Panc1 (cell line): ENCODE measurements at regions not wholly inside any gene's neighbourhood (a gene's known extent, or its start where the extent isn't known, plus 50 kb on each side); places are given as distances from the start of the nearest gene placed in this dataset.

Experiments
- ATAC-seq: fragments of 200-7000 bp; cut with Tn5 transposase; 2 replicates; pipeline ENCODE4 v1.9.1; 2020; ENCODE audit warnings: mild to moderate bottlenecking, moderate library complexity
- BruUV-seq: library from RNA; stranded (reverse); fragments of 400-500 nt; replicated peaks from 2 replicates; lab custom pipeline; 2021; lab: Mats Ljungman, UMichigan
- CTCF ChIA-PET: fragments of 300-600 bp; sonication (Branson Sonifier 250); formaldehyde crosslinking; loops from one replicate; lab custom pipeline; 2022; ENCODE audit warnings: antibody characterized with exemption; lab: Charles Lee
- POLR2A ChIA-PET: fragments of 300-600 bp; sonication (Branson Sonifier 250); formaldehyde crosslinking; loops from one replicate; lab custom pipeline; 2022; ENCODE audit warnings: antibody characterized with exemption; lab: Charles Lee
- DNase-seq: peaks from one replicate; pipeline ENCODE4 v3.0.0-alpha.2; 2010; ENCODE audit warnings: low read depth, low spot score
- H3K27ac ChIP-seq: 2 replicates; pipeline ENCODE4 v1.5.1; 2011; ENCODE audit warnings: mild to moderate bottlenecking, low read length, inconsistent platforms
- H3K27me3 ChIP-seq: fragments of 200-500 bp; sonication (Bioruptor generic); 2 replicates; pipeline ENCODE4 v1.6.0; 2014; ENCODE audit warnings: low read length, inconsistent platforms; ENCODE audit not compliant: control insufficient read depth, insufficient read depth
- H3K36me3 ChIP-seq: fragments of 200-500 bp; sonication (Bioruptor generic); 2 replicates; pipeline ENCODE4 v1.5.1; 2014; ENCODE audit warnings: inconsistent platforms, mild to moderate bottlenecking, low read length, moderate library complexity; ENCODE audit not compliant: control insufficient read depth, insufficient read depth
- H3K4me1 ChIP-seq: 2 replicates; pipeline ENCODE4 v1.5.1; 2011; ENCODE audit warnings: inconsistent platforms, mild to moderate bottlenecking, low read length, moderate library complexity; ENCODE audit not compliant: control insufficient read depth, insufficient read depth
- H3K4me3 ChIP-seq, 2 experiments: 2 replicates each; pipeline ENCODE4 v1.5.1; 2011 to 2012; ENCODE audit warnings: low read depth in 2 of 2, low read length in 2 of 2, mild to moderate bottlenecking in 2 of 2, inconsistent platforms in 1 of 2, moderate library complexity in 1 of 2
- H3K9me3 ChIP-seq: fragments of 200-500 bp; sonication (Bioruptor generic); 2 replicates; pipeline ENCODE4 v1.5.1; 2014; ENCODE audit warnings: low read depth, mild to moderate bottlenecking, inconsistent platforms, low read length, moderate library complexity; ENCODE audit not compliant: control insufficient read depth, insufficient read depth
- POLR2AphosphoS5 ChIP-seq: IDR thresholded peaks from 2 replicates; pipeline ENCODE4 v1.6.1; 2012; ENCODE audit warnings: mild to moderate bottlenecking, low read depth, low read length, moderate library complexity
- SIN3A ChIP-seq: IDR thresholded peaks from 2 replicates; pipeline ENCODE4 v1.6.1; 2012; ENCODE audit warnings: low read depth, mild to moderate bottlenecking, low read length, moderate library complexity, borderline replicate concordance; ENCODE audit not compliant: insufficient read depth
- TCF7L2 ChIP-seq: IDR thresholded peaks from 2 replicates; pipeline ENCODE4 v1.6.1; 2011; ENCODE audit warnings: mild to moderate bottlenecking, low read depth, low read length, inconsistent platforms
- in situ Hi-C: cut with HindIII; loops from 2 replicates; pipeline ENCODE4 v1.10.0; 2016; ENCODE audit warnings: low sequenced_read_pairs, low pct_unique_long_range_greater_than_20kb
- intact Hi-C: fragments of 100-400 bp; cut with micrococcal nuclease; formaldehyde crosslinking; loops from one replicate; pipeline ENCODE4 v1.10.0; 2022; ENCODE audit not compliant: unreplicated experiment
- TF ChIP-seq, protein P1 (sequence below): fragments of 450-650 bp; IDR thresholded peaks from 2 replicates; pipeline ENCODE4 v1.5.1; 2017; ENCODE audit warnings: mild to moderate bottlenecking
- TF ChIP-seq, protein P2 (sequence below), 2 experiments: IDR thresholded peaks; 2 replicates each; pipeline ENCODE4 v1.6.1; 2011 to 2012; ENCODE audit warnings: low read depth in 2 of 2, control low read depth in 1 of 2, low read length in 1 of 2, mild to moderate bottlenecking in 1 of 2, moderate library complexity in 1 of 2; ENCODE audit not compliant: insufficient read depth in 1 of 2

DNA sequence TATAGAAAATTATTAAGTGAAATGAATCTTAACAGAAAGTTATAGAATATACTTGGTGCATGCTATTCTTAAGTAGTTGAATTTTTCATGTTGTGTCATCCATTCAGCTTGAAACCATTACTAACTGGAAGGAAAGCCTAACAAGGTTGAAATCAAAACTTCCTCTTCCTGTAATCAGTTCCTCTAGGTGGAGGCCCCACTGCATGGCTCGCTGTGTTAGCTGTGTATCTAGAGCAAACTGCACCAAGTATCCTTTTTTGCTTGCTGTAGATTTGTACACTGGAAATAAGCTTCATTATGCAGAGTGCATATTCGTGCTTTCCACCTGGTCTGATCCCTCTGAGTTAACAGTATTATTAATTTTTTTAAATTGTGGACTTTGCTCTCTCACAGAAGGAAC is 1146.1 kb downstream of the EFNB2 start:
- in situ Hi-C loops = no loop called here
- ATAC-seq (no peak), DNase-seq (no peak)
- no peaks in the 10 kb centered on the region for H3K27me3 ChIP-seq
- TF ChIP-seq POLR2AphosphoS5 = no peak
- TF ChIP-seq TCF7L2 = no peak
- TF ChIP-seq, protein P1, sequence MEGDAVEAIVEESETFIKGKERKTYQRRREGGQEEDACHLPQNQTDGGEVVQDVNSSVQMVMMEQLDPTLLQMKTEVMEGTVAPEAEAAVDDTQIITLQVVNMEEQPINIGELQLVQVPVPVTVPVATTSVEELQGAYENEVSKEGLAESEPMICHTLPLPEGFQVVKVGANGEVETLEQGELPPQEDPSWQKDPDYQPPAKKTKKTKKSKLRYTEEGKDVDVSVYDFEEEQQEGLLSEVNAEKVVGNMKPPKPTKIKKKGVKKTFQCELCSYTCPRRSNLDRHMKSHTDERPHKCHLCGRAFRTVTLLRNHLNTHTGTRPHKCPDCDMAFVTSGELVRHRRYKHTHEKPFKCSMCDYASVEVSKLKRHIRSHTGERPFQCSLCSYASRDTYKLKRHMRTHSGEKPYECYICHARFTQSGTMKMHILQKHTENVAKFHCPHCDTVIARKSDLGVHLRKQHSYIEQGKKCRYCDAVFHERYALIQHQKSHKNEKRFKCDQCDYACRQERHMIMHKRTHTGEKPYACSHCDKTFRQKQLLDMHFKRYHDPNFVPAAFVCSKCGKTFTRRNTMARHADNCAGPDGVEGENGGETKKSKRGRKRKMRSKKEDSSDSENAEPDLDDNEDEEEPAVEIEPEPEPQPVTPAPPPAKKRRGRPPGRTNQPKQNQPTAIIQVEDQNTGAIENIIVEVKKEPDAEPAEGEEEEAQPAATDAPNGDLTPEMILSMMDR = no peak
- TF ChIP-seq, protein P2, sequence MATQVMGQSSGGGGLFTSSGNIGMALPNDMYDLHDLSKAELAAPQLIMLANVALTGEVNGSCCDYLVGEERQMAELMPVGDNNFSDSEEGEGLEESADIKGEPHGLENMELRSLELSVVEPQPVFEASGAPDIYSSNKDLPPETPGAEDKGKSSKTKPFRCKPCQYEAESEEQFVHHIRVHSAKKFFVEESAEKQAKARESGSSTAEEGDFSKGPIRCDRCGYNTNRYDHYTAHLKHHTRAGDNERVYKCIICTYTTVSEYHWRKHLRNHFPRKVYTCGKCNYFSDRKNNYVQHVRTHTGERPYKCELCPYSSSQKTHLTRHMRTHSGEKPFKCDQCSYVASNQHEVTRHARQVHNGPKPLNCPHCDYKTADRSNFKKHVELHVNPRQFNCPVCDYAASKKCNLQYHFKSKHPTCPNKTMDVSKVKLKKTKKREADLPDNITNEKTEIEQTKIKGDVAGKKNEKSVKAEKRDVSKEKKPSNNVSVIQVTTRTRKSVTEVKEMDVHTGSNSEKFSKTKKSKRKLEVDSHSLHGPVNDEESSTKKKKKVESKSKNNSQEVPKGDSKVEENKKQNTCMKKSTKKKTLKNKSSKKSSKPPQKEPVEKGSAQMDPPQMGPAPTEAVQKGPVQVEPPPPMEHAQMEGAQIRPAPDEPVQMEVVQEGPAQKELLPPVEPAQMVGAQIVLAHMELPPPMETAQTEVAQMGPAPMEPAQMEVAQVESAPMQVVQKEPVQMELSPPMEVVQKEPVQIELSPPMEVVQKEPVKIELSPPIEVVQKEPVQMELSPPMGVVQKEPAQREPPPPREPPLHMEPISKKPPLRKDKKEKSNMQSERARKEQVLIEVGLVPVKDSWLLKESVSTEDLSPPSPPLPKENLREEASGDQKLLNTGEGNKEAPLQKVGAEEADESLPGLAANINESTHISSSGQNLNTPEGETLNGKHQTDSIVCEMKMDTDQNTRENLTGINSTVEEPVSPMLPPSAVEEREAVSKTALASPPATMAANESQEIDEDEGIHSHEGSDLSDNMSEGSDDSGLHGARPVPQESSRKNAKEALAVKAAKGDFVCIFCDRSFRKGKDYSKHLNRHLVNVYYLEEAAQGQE (IDR thresholded peaks at IDR 0.05; ENCODE audit: insufficient read depth in 1 of 2, low read depth in 2 of 2, low read length in 1 of 2) = no peak
- no peak for TF ChIP-seq SIN3A
- CTCF ChIA-PET = no interaction called here
- intact Hi-C loops = no loop called here
- H3K27ac ChIP-seq = no peak overlapping the region
- no peaks in the 10 kb centered on the region for H3K36me3 ChIP-seq
- no peaks in the 10 kb centered on the region for H3K9me3 ChIP-seq
- H3K4me1 ChIP-seq = no peaks in the 10 kb centered on the region
- H3K4me3 ChIP-seq = no peak overlapping the region
- POLR2A ChIA-PET = no interaction called here
- no TSS peak for BruUV-seq

DNA sequence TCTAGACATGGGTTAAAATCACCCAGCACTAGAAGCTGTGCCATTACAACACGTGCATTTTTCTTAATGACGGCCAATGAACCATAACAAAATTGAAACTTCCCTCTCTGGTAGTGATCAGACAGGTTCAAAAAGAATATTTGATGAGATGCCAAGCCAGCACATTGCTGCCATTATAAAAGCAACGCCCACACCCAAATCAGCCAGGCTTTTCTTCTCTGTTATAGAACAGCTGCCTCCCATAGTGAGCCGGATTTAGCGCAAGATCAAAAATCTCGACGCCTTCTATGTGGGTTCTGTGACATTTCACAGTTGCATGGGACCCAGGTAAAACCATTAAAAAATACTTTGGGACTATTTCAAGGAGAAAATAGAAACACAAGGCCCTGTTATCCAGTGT is 1158.0 kb downstream of the EFNB2 start:
- intact Hi-C loops (no loop called here), in situ Hi-C loops (no loop called here)
- no TSS peak for BruUV-seq
- no peak for DNase-seq
- H3K36me3 ChIP-seq = no peaks in the 10 kb centered on the region
- no peak overlapping the region for H3K4me3 ChIP-seq
- no peak for TF ChIP-seq POLR2AphosphoS5
- TF ChIP-seq TCF7L2 = no peak
- TF ChIP-seq, protein P2 (IDR thresholded peaks at IDR 0.05; ENCODE audit: insufficient read depth in 1 of 2, low read depth in 2 of 2, low read length in 1 of 2) = no peak
- TF ChIP-seq, protein P1 = no peak
- TF ChIP-seq SIN3A = no peak
- H3K9me3 ChIP-seq = no peaks in the 10 kb centered on the region
- no peak overlapping the region for H3K27ac ChIP-seq
- CTCF ChIA-PET = no interaction called here
- no peaks in the 10 kb centered on the region for H3K4me1 ChIP-seq
- ATAC-seq = no peak
- H3K27me3 ChIP-seq = no peaks in the 10 kb centered on the region
- POLR2A ChIA-PET = no interaction called here
